ENCODE measurements at regions not wholly inside any gene's neighbourhood (a gene's known extent, or its start where the extent isn't known, plus 50 kb on each side); places are given as distances from the start of the nearest gene placed in this dataset.

GRCh38 chr2:6492573-6492972 lies 373.1 kb downstream of the CMPK2 start:
- no peak for DNase-seq
- no peak for TF ChIP-seq TEAD4 (IDR thresholded peaks at IDR 0.05; ENCODE audit: borderline replicate concordance, insufficient read depth)
- H3K36me3 ChIP-seq (replicated peaks in 1 of 2; ENCODE audit: control insufficient read depth in 1 of 2, insufficient read depth in 2 of 2, low read length in 1 of 2), result no peaks in the 10 kb centered on the region
- no peaks in the 10 kb centered on the region for H3K27me3 ChIP-seq (ENCODE audit: insufficient read depth)
- H3K4me2 ChIP-seq, result no peak overlapping the region
- no peak overlapping the region for H3K9ac ChIP-seq
- no peaks in the 10 kb centered on the region for H3K9me2 ChIP-seq
- ChIA-PET CTCF (interaction anchor here (1.2 kb wide), 1 partner anchor 17 kb away, joined by 4 read pairs; no protein-coding TSS in a partner anchor), POLR2A (no interaction called here)
- no peak overlapping the region for H3K4me3 ChIP-seq (ENCODE audit: low read depth in 2 of 2, low read length in 1 of 2)
- H3K27ac ChIP-seq (ENCODE audit: low read depth in 2 of 2, low read length in 1 of 2), result no peak overlapping the region
- H3K4me1 ChIP-seq (ENCODE audit: control insufficient read depth in 1 of 2, insufficient read depth in 2 of 2, low read depth in 1 of 2, low read length in 1 of 2), result peaks cover 0 to 8% of the 10 kb centered on the region in 2 experiments; a peak in 1 of 4 replicates
- no peaks in the 10 kb centered on the region for H3F3A ChIP-seq (replicated peaks; ENCODE audit: insufficient read depth)
- H3K79me2 ChIP-seq (ENCODE audit: insufficient read depth), result no peaks in the 10 kb centered on the region
- no peak overlapping the region for H2AFZ ChIP-seq (ENCODE audit: low read depth)
- 20% methylated on average over 1 of the region's 1 CpG for WGBS (ENCODE audit: low lambda C conversion rate)
- H3K9me3 ChIP-seq, result no peaks in the 10 kb centered on the region
- no peaks in the 10 kb centered on the region for H4K20me1 ChIP-seq (ENCODE audit: insufficient read depth)

- ChIA-PET CTCF (no interaction called here), POLR2A (no interaction called here)
- H2AFZ ChIP-seq (ENCODE audit: low read depth), result no peak overlapping the region
- no peak overlapping the region for H3K4me2 ChIP-seq
- 26% methylated on average over 4 of the region's 4 CpGs for WGBS (ENCODE audit: low lambda C conversion rate)
- no peak overlapping the region for H3K4me3 ChIP-seq (ENCODE audit: low read depth in 2 of 2, low read length in 1 of 2)
- no peak for DNase-seq
- no peak for TF ChIP-seq YY1 (IDR thresholded peaks at IDR 0.05; ENCODE audit: low read depth)
- TF ChIP-seq TEAD4 (IDR thresholded peaks at IDR 0.05; ENCODE audit: borderline replicate concordance, insufficient read depth), result no peak
- TF ChIP-seq RAD21 (IDR thresholded peaks at IDR 0.05; ENCODE audit: low read length), result no peak
- H3K9me3 ChIP-seq, result no peaks in the 10 kb centered on the region
- H3K79me2 ChIP-seq (ENCODE audit: insufficient read depth), result no peaks in the 10 kb centered on the region
- H3F3A ChIP-seq (replicated peaks; ENCODE audit: insufficient read depth), result no peaks in the 10 kb centered on the region
- no peaks in the 10 kb centered on the region for H4K20me1 ChIP-seq (ENCODE audit: insufficient read depth)
- no peaks in the 10 kb centered on the region for H3K9me2 ChIP-seq
- H3K27ac ChIP-seq (ENCODE audit: low read depth in 2 of 2, low read length in 1 of 2), result no peak overlapping the region
- no peaks in the 10 kb centered on the region for H3K36me3 ChIP-seq (replicated peaks in 1 of 2; ENCODE audit: control insufficient read depth in 1 of 2, insufficient read depth in 2 of 2, low read length in 1 of 2)
- H3K4me1 ChIP-seq (ENCODE audit: control insufficient read depth in 1 of 2, insufficient read depth in 2 of 2, low read depth in 1 of 2, low read length in 1 of 2), result peaks cover 0 to 8% of the 10 kb centered on the region in 2 experiments; a peak in 1 of 4 replicates
- no peaks in the 10 kb centered on the region for H3K27me3 ChIP-seq (ENCODE audit: insufficient read depth)
- H3K9ac ChIP-seq, result no peak overlapping the region
Observed at GRCh38 chr2:6493266-6493665, 372.4 kb downstream of the CMPK2 start.

DNA sequence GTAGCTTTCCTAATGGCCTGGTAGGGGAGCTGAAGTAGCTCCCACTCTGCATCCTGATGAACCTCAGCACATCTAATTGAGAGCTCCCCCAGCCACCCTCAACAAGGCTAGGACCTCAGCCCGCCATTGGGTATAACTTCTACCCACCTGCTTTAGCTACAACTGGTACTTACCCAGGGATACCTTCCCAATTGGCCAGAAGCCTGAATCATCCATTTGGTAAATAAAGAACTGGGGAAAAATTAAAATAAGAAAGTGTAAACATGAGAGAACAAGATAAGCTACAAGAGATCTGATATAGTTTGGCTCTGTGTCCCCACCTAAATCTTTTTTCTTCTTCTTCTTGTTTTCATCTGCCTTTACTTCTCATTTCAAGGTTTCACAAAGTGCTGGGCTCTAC lies 372.0 kb downstream of the CMPK2 start:
- H3K9me3 ChIP-seq, result no peaks in the 10 kb centered on the region
- H3K27ac ChIP-seq (ENCODE audit: low read depth in 2 of 2, low read length in 1 of 2), result no peak overlapping the region
- no peaks in the 10 kb centered on the region for H4K20me1 ChIP-seq (ENCODE audit: insufficient read depth)
- H3K4me3 ChIP-seq (ENCODE audit: low read depth in 2 of 2, low read length in 1 of 2), result no peak overlapping the region
- H3K4me1 ChIP-seq (ENCODE audit: control insufficient read depth in 1 of 2, insufficient read depth in 2 of 2, low read depth in 1 of 2, low read length in 1 of 2), result peaks cover 0 to 8% of the 10 kb centered on the region in 2 experiments; a peak in 1 of 4 replicates
- 42% methylated on average over 1 of the region's 1 CpG for WGBS (ENCODE audit: low lambda C conversion rate)
- H3K9ac ChIP-seq, result no peak overlapping the region
- no peak for DNase-seq
- no peaks in the 10 kb centered on the region for H3K36me3 ChIP-seq (replicated peaks in 1 of 2; ENCODE audit: control insufficient read depth in 1 of 2, insufficient read depth in 2 of 2, low read length in 1 of 2)
- H3K9me2 ChIP-seq, result no peaks in the 10 kb centered on the region
- ChIA-PET POLR2A (no interaction called here), CTCF (no interaction called here)
- H2AFZ ChIP-seq (ENCODE audit: low read depth), result no peak overlapping the region
- no peak overlapping the region for H3K4me2 ChIP-seq
- H3F3A ChIP-seq (replicated peaks; ENCODE audit: insufficient read depth), result no peaks in the 10 kb centered on the region
- TF ChIP-seq NFIC (IDR thresholded peaks at IDR 0.05; ENCODE audit: borderline replicate concordance) (no peak), RXRA (IDR thresholded peaks at IDR 0.05; ENCODE audit: borderline replicate concordance, low read depth) (no peak), SIN3A (IDR thresholded peaks at IDR 0.05; ENCODE audit: borderline replicate concordance, low read depth, low read length) (no peak), RAD21 (IDR thresholded peaks at IDR 0.05; ENCODE audit: low read length) (no peak), GABPA (IDR thresholded peaks at IDR 0.05; ENCODE audit: low read depth) (no peak), FOXM1 (IDR thresholded peaks at IDR 0.05; ENCODE audit: low read depth) (no peak), TAF1 (IDR thresholded peaks at IDR 0.05; ENCODE audit: borderline replicate concordance, low read depth, low read length) (no peak), FOSL2 (IDR thresholded peaks at IDR 0.05; ENCODE audit: borderline replicate concordance, low read depth) (no peak), POLR2AphosphoS5 (IDR thresholded peaks at IDR 0.05; ENCODE audit: low read depth, low read length) (no peak), GATA2 (CRISPR knock-in tag; IDR thresholded peaks at IDR 0.05) (no peak), PBX3 (IDR thresholded peaks at IDR 0.05) (no peak), TCF12 (IDR thresholded peaks at IDR 0.05) (no peak), MXI1 (IDR thresholded peaks at IDR 0.05; ENCODE audit: low read depth, low read length) (no peak), TEAD4 (IDR thresholded peaks at IDR 0.05; ENCODE audit: borderline replicate concordance, insufficient read depth) (no peak)
- TF ChIP-seq, protein P1, sequence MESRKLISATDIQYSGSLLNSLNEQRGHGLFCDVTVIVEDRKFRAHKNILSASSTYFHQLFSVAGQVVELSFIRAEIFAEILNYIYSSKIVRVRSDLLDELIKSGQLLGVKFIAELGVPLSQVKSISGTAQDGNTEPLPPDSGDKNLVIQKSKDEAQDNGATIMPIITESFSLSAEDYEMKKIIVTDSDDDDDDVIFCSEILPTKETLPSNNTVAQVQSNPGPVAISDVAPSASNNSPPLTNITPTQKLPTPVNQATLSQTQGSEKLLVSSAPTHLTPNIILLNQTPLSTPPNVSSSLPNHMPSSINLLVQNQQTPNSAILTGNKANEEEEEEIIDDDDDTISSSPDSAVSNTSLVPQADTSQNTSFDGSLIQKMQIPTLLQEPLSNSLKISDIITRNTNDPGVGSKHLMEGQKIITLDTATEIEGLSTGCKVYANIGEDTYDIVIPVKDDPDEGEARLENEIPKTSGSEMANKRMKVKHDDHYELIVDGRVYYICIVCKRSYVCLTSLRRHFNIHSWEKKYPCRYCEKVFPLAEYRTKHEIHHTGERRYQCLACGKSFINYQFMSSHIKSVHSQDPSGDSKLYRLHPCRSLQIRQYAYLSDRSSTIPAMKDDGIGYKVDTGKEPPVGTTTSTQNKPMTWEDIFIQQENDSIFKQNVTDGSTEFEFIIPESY (IDR thresholded peaks at IDR 0.05; ENCODE audit: borderline replicate concordance, low read depth), result no peak
- H3K79me2 ChIP-seq (ENCODE audit: insufficient read depth), result no peaks in the 10 kb centered on the region
- H3K27me3 ChIP-seq (ENCODE audit: insufficient read depth), result no peaks in the 10 kb centered on the region

Measured in SK-N-SH (cell line).